Stimulated activated memory B cell treated with anti-CD40 and anti-IgM and Interleukin-4, amounts not matched to agents 10 μg/mL and 1 μg/mL and 100 μg/mL, for 72 hours (primary cell): ENCODE measurements at regions not wholly inside any gene's neighbourhood (a gene's known extent, or its start where the extent isn't known, plus 50 kb on each side); places are given as distances from the start of the nearest gene placed in this dataset.

Source experiments
- ATAC-seq: fragments of 150-1000 bp; cut with Tn5 transposase; 2 replicates; pipeline ENCODE4 v1.10.0; 2021
- H3K27ac Mint-ChIP-seq: one replicate; pipeline ENCODE4 v1.8.0; 2022; ENCODE audit warnings: mild to moderate bottlenecking, mixed read lengths
- H3K27me3 Mint-ChIP-seq: one replicate; pipeline ENCODE4 v1.8.0; 2022; ENCODE audit warnings: mixed read lengths
- H3K36me3 Mint-ChIP-seq: one replicate; pipeline ENCODE4 v1.8.0; 2022; ENCODE audit warnings: mixed read lengths
- H3K4me1 Mint-ChIP-seq: one replicate; pipeline ENCODE4 v1.8.0; 2022; ENCODE audit warnings: mixed read lengths
- H3K4me3 Mint-ChIP-seq: one replicate; pipeline ENCODE4 v1.8.0; 2022; ENCODE audit warnings: mild to moderate bottlenecking, moderate library complexity, mixed read lengths
- H3K9me3 Mint-ChIP-seq: one replicate; pipeline ENCODE4 v1.8.0; 2022; ENCODE audit warnings: mixed read lengths

GRCh38 chr6:105850261-105851112, 235.6 kb upstream of the PRDM1 start:
- Mint-ChIP-seq H3K4me1 (no peaks in the 10 kb centered on the region), H3K9me3 (no peaks in the 10 kb centered on the region), H3K27ac (no peak overlapping the region), H3K4me3 (no peak overlapping the region), H3K27me3 (no peaks in the 10 kb centered on the region), H3K36me3 (no peaks in the 10 kb centered on the region)
- no peak for ATAC-seq

GRCh38 chr6:105849746-105850145, 236.4 kb upstream of the PRDM1 start:
- Mint-ChIP-seq H3K36me3 (no peaks in the 10 kb centered on the region), H3K27me3 (no peaks in the 10 kb centered on the region), H3K9me3 (no peaks in the 10 kb centered on the region), H3K4me1 (no peaks in the 10 kb centered on the region), H3K27ac (no peak overlapping the region), H3K4me3 (no peak overlapping the region)
- no peak for ATAC-seq

- Mint-ChIP-seq H3K9me3 (no peaks in the 10 kb centered on the region), H3K27ac (no peak overlapping the region), H3K27me3 (no peaks in the 10 kb centered on the region), H3K4me3 (no peak overlapping the region), H3K36me3 (no peaks in the 10 kb centered on the region), H3K4me1 (no peaks in the 10 kb centered on the region)
- no peak for ATAC-seq
Measured at GRCh38 chr6:105847433-105847832, 238.7 kb upstream of the PRDM1 start.

GRCh38 chr6:105844275-105844883, 241.8 kb upstream of the PRDM1 start:
- Mint-ChIP-seq H3K36me3 (no peaks in the 10 kb centered on the region), H3K4me3 (no peak overlapping the region), H3K4me1 (no peaks in the 10 kb centered on the region), H3K27ac (no peak overlapping the region), H3K27me3 (no peaks in the 10 kb centered on the region), H3K9me3 (no peaks in the 10 kb centered on the region)
- no peak for ATAC-seq

GRCh38 chr6:105839266-105839665, 246.9 kb upstream of the PRDM1 start:
- Mint-ChIP-seq H3K27me3 (no peaks in the 10 kb centered on the region), H3K4me3 (no peak overlapping the region), H3K27ac (no peak overlapping the region), H3K9me3 (no peaks in the 10 kb centered on the region), H3K4me1 (peaks cover 12% of the 10 kb centered on the region), H3K36me3 (no peaks in the 10 kb centered on the region)
- no peak for ATAC-seq

- Mint-ChIP-seq H3K9me3 (no peaks in the 10 kb centered on the region), H3K36me3 (no peaks in the 10 kb centered on the region), H3K4me1 (peaks cover 12% of the 10 kb centered on the region), H3K27me3 (no peaks in the 10 kb centered on the region), H3K4me3 (no peak overlapping the region), H3K27ac (no peak overlapping the region)
- no peak for ATAC-seq
Measured at GRCh38 chr6:105838171-105838570, 248.0 kb upstream of the PRDM1 start.

- ATAC-seq = no peak
- no peaks in the 10 kb centered on the region for H3K27me3 Mint-ChIP-seq
- H3K27ac Mint-ChIP-seq = no peak overlapping the region
- H3K36me3 Mint-ChIP-seq = no peaks in the 10 kb centered on the region
- H3K4me3 Mint-ChIP-seq = no peak overlapping the region
- H3K9me3 Mint-ChIP-seq = no peaks in the 10 kb centered on the region
- H3K4me1 Mint-ChIP-seq = peaks cover 13% of the 10 kb centered on the region
Measured at GRCh38 chr6:105836889-105837288, 249.2 kb upstream of the PRDM1 start.

- no peak for ATAC-seq
- Mint-ChIP-seq H3K4me1 (peaks cover 18% of the 10 kb centered on the region), H3K9me3 (no peaks in the 10 kb centered on the region), H3K27me3 (no peaks in the 10 kb centered on the region), H3K27ac (no peak overlapping the region), H3K36me3 (no peaks in the 10 kb centered on the region), H3K4me3 (no peak overlapping the region)
Measured at GRCh38 chr6:105836379-105836778, 249.8 kb upstream of the PRDM1 start.

GRCh38 chr6:105835373-105835772, 250.8 kb upstream of the PRDM1 start:
- ATAC-seq = no peak
- Mint-ChIP-seq H3K4me1 (peaks cover 19% of the 10 kb centered on the region), H3K4me3 (no peak overlapping the region), H3K9me3 (no peaks in the 10 kb centered on the region), H3K27me3 (no peaks in the 10 kb centered on the region), H3K27ac (no peak overlapping the region), H3K36me3 (no peaks in the 10 kb centered on the region)

GRCh38 chr6:105833959-105834947, 251.9 kb upstream of the PRDM1 start:
- ATAC-seq = no peak
- H3K4me3 Mint-ChIP-seq = no peak overlapping the region
- no peaks in the 10 kb centered on the region for H3K36me3 Mint-ChIP-seq
- H3K27ac Mint-ChIP-seq = no peak overlapping the region
- no peaks in the 10 kb centered on the region for H3K9me3 Mint-ChIP-seq
- no peaks in the 10 kb centered on the region for H3K27me3 Mint-ChIP-seq
- peaks cover 19% of the 10 kb centered on the region for H3K4me1 Mint-ChIP-seq

- H3K4me1 Mint-ChIP-seq = peaks cover 19% of the 10 kb centered on the region
Measured at GRCh38 chr6:105832313-105832761, 253.8 kb upstream of the PRDM1 start.

GRCh38 chr6:105831311-105832097, 254.6 kb upstream of the PRDM1 start:
- peaks cover 16% of the 10 kb centered on the region for H3K4me1 Mint-ChIP-seq
- H3K36me3 Mint-ChIP-seq = no peaks in the 10 kb centered on the region
- H3K9me3 Mint-ChIP-seq = peaks cover 4% of the 10 kb centered on the region
- peaks cover 5% of the 10 kb centered on the region for H3K27me3 Mint-ChIP-seq
- ATAC-seq = no peak
- no peak overlapping the region for H3K4me3 Mint-ChIP-seq
- no peak overlapping the region for H3K27ac Mint-ChIP-seq

More at GRCh38 chr6:105832313-105832761, 253.8 kb upstream of the PRDM1 start:
- no peaks in the 10 kb centered on the region for H3K27me3 Mint-ChIP-seq
- no peaks in the 10 kb centered on the region for H3K36me3 Mint-ChIP-seq
- no peak overlapping the region for H3K4me3 Mint-ChIP-seq
- ATAC-seq = no peak
- H3K9me3 Mint-ChIP-seq = peaks cover 3% of the 10 kb centered on the region
- no peak overlapping the region for H3K27ac Mint-ChIP-seq

- no peaks in the 10 kb centered on the region for H3K36me3 Mint-ChIP-seq
- no peak overlapping the region for H3K27ac Mint-ChIP-seq
- H3K4me1 Mint-ChIP-seq = peaks cover 8% of the 10 kb centered on the region
- H3K9me3 Mint-ChIP-seq = peaks cover 6% of the 10 kb centered on the region
- H3K4me3 Mint-ChIP-seq = no peak overlapping the region
- no peak for ATAC-seq
- H3K27me3 Mint-ChIP-seq = peaks cover 9% of the 10 kb centered on the region
Measured at GRCh38 chr6:105825210-105825609, 260.9 kb upstream of the PRDM1 start.

GRCh38 chr6:105824732-105825131, 261.4 kb upstream of the PRDM1 start:
- H3K36me3 Mint-ChIP-seq = no peaks in the 10 kb centered on the region
- peaks cover 9% of the 10 kb centered on the region for H3K27me3 Mint-ChIP-seq
- peak; percentile 54 for ATAC-seq
- H3K9me3 Mint-ChIP-seq = peaks cover 6% of the 10 kb centered on the region
- H3K27ac Mint-ChIP-seq = no peak overlapping the region
- H3K4me1 Mint-ChIP-seq = peaks cover 12% of the 10 kb centered on the region
- no peak overlapping the region for H3K4me3 Mint-ChIP-seq
